ENCODE measurements at regions not wholly inside any gene's neighbourhood (a gene's known extent, or its start where the extent isn't known, plus 50 kb on each side); places are given as distances from the start of the nearest gene placed in this dataset.

DNA sequence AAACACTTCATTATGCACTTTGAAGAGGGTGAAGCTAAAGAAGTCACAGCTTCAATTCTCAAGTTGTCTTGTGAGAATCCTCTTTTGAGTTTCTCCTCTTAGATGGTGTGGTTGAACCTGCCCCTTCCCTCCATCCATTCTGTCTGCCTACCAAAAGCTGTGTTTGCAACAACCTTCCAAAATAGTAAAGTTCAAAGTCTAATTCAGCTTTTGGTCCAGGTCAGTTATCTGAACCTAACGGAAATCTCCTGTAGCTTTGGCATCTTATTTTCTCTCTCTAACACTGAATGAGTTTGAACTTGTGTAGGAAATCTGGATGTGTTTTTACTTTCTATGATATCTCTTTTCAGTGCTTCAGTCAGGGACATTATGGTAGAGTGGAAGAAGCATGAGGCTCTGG, 201.7 kb upstream of the AR start:
- no peak for TF ChIP-seq POLR2A (IDR thresholded peaks at IDR 0.05)
- TF ChIP-seq, protein P1, sequence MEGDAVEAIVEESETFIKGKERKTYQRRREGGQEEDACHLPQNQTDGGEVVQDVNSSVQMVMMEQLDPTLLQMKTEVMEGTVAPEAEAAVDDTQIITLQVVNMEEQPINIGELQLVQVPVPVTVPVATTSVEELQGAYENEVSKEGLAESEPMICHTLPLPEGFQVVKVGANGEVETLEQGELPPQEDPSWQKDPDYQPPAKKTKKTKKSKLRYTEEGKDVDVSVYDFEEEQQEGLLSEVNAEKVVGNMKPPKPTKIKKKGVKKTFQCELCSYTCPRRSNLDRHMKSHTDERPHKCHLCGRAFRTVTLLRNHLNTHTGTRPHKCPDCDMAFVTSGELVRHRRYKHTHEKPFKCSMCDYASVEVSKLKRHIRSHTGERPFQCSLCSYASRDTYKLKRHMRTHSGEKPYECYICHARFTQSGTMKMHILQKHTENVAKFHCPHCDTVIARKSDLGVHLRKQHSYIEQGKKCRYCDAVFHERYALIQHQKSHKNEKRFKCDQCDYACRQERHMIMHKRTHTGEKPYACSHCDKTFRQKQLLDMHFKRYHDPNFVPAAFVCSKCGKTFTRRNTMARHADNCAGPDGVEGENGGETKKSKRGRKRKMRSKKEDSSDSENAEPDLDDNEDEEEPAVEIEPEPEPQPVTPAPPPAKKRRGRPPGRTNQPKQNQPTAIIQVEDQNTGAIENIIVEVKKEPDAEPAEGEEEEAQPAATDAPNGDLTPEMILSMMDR (IDR thresholded peaks at IDR 0.05) = no peak
